SK-N-DZ (cell line): ENCODE measurements at regions not wholly inside any gene's neighbourhood (a gene's known extent, or its start where the extent isn't known, plus 50 kb on each side); places are given as distances from the start of the nearest gene placed in this dataset.
"Not testable (repeated sequence)": the region's sequence is repeated elsewhere in the genome, so short reads cannot be mapped to it uniquely, and the experiment has no call there.

Experiments
- DNase-seq: peaks from one replicate; pipeline ENCODE4 v3.0.0-alpha.2; 2015; ENCODE audit warnings: low spot score

DNA sequence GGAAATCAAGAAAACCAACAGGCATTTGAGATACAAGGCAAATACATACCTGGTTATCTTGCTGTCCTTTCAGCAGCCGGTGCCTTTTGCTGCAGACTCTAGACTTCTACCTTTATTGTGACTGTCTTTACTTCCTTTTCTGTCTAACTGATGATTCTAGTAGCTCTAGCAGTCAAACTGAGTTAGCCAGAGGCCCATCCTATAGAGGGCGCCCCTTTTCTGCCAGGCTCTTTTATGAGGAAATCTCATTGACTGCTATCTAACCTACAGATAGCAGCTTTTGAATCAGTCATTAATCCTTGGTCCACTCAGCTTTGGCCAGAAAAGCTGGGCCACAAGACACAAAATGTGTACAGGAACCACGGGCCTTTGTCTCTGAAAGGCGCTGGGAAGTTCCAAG, 87.5 kb upstream of the WSB1 start:
- DNase-seq: no peak

DNA sequence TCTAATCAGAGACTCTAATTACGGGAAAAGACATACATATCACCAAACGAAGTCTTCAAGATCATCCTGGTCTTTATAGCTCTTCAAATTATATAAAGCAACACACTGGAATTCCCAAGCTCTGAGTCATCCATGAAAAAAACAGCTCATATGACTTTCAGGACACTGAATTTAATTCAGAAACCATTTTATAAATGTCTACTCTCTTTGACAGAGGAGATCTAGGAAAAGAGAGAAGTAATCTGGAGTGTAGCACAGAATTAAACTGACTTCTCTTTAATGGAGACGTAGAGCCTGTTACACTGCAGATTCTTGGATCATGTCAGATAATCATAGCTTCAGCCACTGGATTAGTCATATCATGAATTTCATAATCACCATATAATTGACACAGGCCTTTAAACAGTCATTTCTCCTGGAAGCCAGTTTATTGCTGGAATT, 86.8 kb upstream of the WSB1 start:
- no peak for DNase-seq

GRCh38 chr17:27208370-27208769, 85.5 kb upstream of the WSB1 start:
- not testable (repeated sequence) for DNase-seq

GRCh38 chr17:27209316-27209715, 84.6 kb upstream of the WSB1 start:
- no peak for DNase-seq

DNA sequence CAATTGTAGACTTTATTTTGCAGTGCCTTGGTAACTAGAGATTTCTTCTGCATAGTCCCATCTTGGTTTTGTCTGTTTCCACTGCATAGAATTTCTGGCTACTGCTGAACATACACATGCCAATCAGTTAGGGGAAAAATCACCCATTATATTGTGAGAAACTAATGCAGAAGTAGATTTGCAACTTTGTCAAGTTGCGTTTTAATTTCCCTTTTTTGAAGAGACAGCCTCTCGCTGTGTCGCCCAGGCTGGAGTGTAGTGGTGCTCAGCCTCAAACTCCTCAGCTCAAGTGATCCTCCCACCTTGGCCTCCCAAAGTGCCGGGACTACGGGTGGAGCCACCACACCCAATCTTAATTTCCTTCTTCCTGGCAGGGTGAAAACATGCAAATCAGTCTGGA, 83.1 kb upstream of the WSB1 start:
- not testable (repeated sequence) for DNase-seq

- DNase-seq: no peak
Measured at GRCh38 chr17:27216836-27217235, 77.1 kb upstream of the WSB1 start.

- DNase-seq: no peak
Measured at GRCh38 chr17:27217631-27218030, 76.3 kb upstream of the WSB1 start.

DNA sequence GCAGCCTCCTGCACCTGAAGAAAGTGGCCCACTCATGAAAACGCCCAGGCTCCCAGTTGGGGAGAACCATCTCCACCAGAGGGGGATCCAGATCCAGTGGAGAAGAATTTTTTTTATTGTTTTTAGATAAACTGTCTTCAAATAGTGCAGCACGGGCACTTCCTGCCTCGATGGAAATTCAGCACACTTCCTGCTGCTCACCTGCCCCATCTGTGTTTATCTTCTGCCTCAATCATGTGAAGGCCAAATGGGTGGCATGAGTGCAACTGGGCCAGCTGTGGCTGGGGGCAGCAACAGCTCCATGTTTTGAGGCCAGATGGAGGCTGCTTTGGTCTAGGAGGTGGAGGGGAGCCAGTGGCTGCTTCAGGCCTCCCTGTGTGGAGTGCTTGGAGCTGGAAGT, 75.9 kb upstream of the WSB1 start:
- no peak for DNase-seq

DNA sequence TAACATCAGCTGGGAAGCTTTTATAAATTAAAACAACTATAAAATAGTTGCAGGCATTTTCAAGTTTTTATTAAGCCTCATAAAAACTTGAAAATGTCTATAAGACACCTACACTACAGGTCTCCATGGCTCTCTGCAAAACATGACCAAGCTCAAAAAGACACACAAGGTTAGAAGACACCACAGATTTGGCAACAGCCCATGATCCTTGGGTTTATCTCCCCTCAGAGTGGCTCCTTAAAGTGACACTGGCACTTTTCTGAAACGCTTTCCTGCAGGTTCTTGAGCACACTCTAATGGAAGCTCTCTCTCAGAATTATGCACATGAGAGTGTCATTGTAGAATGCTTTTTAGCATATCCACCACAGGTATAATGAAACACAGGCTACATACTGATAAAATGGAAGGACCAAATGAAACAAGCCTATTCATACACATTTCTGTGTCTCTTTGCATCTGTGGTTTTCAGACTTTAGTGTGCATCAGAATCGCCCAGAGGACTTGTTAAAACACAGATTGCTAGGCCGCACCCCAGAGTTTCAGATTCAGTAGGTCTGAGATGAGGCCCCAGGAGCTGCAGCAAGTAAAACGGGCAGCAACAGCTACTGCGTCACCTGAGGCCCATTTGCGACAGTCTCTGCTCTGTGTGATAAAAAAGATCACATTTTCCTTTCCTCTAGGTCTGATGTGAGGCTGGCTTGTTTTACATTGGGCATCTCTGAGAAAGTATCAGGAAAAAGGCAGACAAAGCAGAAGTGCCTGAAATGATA, 75.0 kb upstream of the WSB1 start:
- DNase-seq: no peak

DNA sequence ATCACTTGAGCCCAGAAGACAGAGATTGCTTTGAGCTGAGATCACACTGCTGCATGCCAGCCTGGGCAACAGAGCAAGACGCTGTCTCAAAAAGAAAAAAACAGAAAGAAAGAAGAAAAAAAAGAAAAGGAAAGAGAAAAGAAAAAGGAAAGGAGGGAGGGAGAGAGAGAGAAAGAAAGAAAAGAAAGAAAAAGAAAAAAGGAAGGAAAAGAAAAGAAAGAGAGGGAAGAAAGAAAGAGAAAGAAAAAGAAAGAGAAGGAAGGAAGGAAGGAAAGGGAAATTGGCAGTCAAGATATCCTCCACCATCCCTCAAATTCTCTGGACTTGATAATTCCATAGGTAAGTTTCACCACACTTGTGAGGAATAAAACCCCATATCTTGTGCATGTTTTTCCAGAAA, 71.4 kb upstream of the WSB1 start:
- DNase-seq: no peak

- DNase-seq: no peak
Measured at GRCh38 chr17:27224526-27225315, 69.2 kb upstream of the WSB1 start.

- no peak for DNase-seq
Measured at GRCh38 chr17:27226611-27227230, 67.2 kb upstream of the WSB1 start.

DNA sequence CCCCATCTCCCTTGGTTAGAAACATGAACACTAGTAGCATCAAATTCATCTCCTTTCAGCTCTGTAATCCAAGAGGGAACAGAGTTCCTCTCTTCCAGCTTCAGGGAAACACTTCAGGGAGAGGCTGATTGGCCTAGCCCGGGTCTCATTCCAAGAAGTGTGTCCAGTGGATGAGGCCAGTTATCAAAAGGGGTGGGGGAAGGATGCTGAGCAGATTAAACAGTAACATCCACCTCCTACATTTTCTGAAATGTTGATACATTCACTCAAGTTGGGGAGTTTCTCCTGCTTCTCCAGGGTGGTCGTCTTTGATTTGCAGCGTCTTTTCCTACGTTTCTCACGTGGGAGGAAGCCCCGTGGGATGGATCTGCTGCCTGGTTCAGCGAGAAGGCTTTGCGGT, 62.9 kb upstream of the WSB1 start:
- DNase-seq: no peak

GRCh38 chr17:27232328-27232727, 61.6 kb upstream of the WSB1 start:
- DNase-seq: no peak

DNA sequence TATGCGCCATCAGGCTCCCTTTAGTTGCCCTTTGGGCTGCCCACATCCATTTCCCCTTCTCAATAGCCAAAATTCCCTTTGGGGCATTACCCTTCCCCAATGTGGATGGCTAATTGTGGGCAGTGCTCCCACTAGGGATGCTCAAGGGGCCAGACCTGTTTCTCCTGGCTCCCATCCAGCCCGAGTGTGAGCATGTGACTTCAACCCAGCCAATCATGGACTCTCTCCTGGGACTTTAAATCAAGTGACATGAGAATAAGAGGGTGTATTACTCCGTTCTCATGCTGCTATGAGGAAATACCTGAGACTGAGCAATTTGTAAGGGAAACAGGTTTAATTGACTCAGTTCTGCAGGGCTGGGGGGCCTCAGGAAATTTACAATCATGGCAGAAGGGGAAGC, 60.9 kb upstream of the WSB1 start:
- no peak for DNase-seq

- no peak for DNase-seq
Measured at GRCh38 chr17:27233776-27234175, 60.1 kb upstream of the WSB1 start.

DNA sequence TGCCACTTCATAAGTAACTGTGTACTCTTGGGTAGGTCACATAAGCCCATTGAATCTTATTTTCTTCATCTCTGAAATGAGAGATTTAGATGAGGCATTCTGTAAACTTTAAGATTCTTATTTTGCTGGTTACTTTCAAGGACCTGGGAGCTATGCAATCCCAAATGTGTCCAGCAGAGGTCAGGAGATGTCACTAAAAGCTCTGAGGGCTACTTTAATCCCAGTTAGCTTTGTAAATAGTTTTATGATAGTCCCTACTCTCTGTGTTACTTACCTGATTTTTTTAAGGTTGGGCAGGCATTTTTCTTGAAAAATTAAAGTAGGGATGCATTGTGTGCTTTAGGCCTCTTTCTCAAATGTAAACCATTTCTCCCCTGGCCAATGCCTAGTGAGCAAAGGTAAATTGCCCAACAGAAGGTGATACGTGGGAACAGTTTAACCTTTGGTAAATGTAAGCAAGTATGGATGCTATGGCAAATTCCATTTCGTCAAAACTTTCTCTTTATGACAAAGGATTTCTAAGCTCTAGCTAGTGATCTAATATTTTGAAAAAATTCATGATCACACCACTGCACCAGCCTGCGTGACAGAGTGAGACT, 57.1 kb upstream of the WSB1 start:
- DNase-seq: peak; percentile 63

DNA sequence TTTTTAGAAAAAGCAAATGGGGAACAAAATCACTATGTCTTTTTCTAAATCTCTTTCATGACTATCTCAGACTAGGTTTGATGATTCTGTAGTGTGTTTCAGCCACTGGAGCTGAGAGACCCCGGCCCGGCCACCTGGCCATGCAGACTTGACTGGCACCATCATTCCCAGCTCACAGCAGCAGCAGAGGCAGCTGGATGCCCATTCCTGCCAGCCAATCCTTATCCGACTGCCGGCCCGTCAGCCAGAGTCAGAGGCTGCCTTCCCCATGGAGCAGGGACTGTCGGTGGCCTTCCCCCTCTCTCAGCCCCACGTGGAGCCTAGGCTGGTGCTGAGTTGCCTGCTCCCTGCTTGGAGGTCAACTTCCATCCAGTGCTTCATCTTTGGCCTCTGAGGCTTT, 56.0 kb upstream of the WSB1 start:
- no peak for DNase-seq

DNA sequence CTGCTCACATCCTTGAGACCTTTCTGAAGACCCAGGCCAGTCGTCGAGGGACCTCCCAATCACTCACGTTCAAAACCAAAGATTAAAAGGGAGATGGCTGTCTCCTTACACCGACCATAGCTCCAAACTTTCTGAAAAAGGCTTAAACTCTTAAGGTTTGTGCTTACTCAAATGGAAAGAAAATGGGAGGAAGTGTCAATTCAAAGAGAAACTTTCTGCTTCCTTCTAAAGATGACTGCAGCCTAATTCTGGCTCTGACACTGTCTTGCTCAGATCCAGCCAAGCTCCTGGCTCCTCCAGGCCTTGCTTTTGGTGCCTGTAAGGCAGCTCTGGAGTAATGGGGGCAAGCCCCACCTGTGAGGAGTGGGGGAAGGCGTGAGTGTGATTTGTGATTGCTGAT, 54.9 kb upstream of the WSB1 start:
- no peak for DNase-seq

DNA sequence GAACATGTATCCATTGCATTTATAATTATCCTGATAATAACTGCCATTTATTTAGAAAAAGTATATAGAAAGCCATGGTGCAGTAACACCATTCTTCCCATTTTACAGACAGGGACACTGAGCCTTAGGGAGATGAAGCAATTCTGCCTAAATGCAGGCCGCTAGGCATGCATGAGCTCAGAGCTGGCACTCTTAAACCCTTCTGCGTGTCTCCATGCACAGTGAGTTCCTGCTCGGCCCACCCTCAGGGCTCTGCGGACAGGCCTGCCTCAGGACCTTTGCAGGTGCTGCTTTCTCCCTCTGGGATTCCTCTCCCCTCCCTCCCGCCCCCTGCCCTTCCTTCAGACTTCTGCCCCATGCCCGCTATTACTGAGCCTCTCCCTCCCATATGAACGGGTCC, 54.3 kb upstream of the WSB1 start:
- no peak for DNase-seq

DNA sequence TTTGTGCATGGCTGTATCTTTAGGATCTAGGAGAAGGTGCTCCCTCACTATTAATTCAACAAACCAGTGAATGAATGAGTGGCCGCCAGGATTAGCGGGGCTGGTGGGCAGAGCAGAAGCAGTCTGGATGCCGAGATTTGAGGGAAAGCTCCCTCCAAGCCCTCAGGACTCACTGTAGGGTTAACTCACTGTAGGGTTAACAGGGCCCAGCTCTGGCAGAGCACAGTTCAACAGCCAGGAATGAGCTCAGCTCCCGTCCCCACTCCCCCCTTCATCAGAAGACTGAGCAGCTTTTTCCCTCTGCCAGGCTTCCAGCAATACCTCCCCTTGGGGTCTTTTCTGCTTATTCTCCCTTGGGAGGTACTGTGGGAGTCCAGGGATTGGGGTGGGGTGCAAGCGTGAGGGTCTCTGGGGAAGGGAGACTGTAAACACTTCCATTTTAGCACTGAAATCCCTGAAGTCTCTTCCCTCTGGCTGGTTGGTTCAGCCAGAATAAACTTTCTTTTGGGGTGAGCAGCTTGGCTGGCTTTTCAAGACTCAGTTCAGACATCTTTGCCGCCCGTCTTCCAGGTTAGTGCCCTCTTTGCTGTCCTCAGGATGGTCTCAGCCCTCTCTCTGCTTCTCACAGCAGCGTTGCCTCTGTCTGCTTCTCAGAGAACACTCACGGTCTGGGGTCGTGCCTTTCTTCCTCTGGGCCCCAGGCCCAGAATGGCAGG, 53.7 kb upstream of the WSB1 start:
- no peak for DNase-seq

DNA sequence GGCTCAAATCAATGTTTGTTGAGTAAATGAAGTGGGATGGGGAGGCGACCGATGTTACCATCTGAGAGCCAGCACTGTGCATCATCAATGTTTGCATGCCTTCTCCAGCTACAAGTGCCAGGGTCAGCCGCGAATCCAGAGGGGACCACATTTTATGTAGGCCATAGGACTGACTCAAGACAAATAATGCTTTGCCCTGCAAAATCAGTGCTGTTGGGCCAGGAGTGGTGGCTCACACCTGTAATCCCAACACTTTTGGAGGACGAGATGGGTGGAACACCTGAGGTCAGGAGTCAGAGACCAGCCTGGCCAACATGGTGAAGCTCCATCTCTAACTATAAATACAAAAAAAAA, 53.1 kb upstream of the WSB1 start:
- no peak for DNase-seq
